GM12878 (cell line): ENCODE measurements at regions not wholly inside any gene's neighbourhood (a gene's known extent, or its start where the extent isn't known, plus 50 kb on each side); places are given as distances from the start of the nearest gene placed in this dataset.

Experiments
- ATAC-seq: fragments of 200-7000 bp; cut with Tn5 transposase; 3 replicates; pipeline ENCODE4 v1.9.1; 2020; ENCODE audit warnings: mild to moderate bottlenecking, moderate library complexity
- BruUV-seq: library from RNA; stranded (reverse); fragments of 400-500 nt; replicated peaks from 2 replicates; lab custom pipeline; 2021; lab: Mats Ljungman, UMichigan
- CTCF ChIA-PET: fragments of 300-600 bp; sonication (Branson Sonifier 250); formaldehyde crosslinking; extraction: SDS; loops from one replicate; lab custom pipeline; 2021; ENCODE audit warnings: inconsistent platforms; lab: Yijun Ruan, JAX
- POLR2A ChIA-PET: fragments of 350-600 bp; formaldehyde crosslinking; extraction: SDS; loops from one replicate; lab custom pipeline; 2021; ENCODE audit warnings: inconsistent platforms; lab: Charles Lee
- RAD21 ChIA-PET: fragments of 300-600 bp; sonication (Branson Sonifier 250); formaldehyde crosslinking; loops from one replicate; lab custom pipeline; 2023; ENCODE audit warnings: antibody characterized with exemption; ENCODE audit not compliant: unreplicated experiment; lab: Charles Lee
- SMC1A ChIA-PET: fragments of 300-600 bp; sonication (Branson Sonifier 250); formaldehyde crosslinking; loops from one replicate; lab custom pipeline; 2023; ENCODE audit not compliant: unreplicated experiment, uncharacterized antibody; lab: Charles Lee
- DNase-seq: peaks from one replicate; pipeline ENCODE4 v3.0.0-alpha.2; 2011; ENCODE audit warnings: low read depth, low spot score
- FAIRE-seq: peaks from 3 replicates; lab custom pipeline; 2011; peaks lifted over from hg19 to GRCh38; lab: Jason Lieb, UNC
- H2AFZ ChIP-seq: 2 replicates; pipeline ENCODE4 v1.6.0; 2011; ENCODE audit warnings: low read depth, low read length, control low read depth; ENCODE audit not compliant: control insufficient read depth
- H3K27ac ChIP-seq: 2 replicates; pipeline ENCODE4 v1.5.1; 2011; ENCODE audit warnings: control low read depth; ENCODE audit not compliant: control insufficient read depth, insufficient read depth
- H3K27me3 ChIP-seq, 2 experiments: replicated peaks in 1 of 2; 2 replicates each; pipeline versions ENCODE4 v1.6.0 to v1.6.1; 2011; ENCODE audit warnings: low read length in 1 of 2; ENCODE audit not compliant: control insufficient read depth in 2 of 2, insufficient read depth in 2 of 2
- H3K36me3 ChIP-seq, 2 experiments: 2 replicates each; pipeline ENCODE4 v1.5.1; 2011; ENCODE audit warnings: low read length in 1 of 2; ENCODE audit not compliant: control insufficient read depth in 2 of 2, insufficient read depth in 2 of 2
- H3K4me1 ChIP-seq: 2 replicates; pipeline ENCODE4 v1.6.1; 2011; ENCODE audit warnings: mild to moderate bottlenecking, low read length, moderate library complexity, mixed read lengths; ENCODE audit not compliant: control insufficient read depth, insufficient read depth
- H3K4me2 ChIP-seq: 2 replicates; pipeline ENCODE4 v1.6.0; 2011; ENCODE audit warnings: control low read depth; ENCODE audit not compliant: control insufficient read depth, insufficient read depth
- H3K4me3 ChIP-seq: fragments of 200-600 bp; sonication (generic); 2 replicates; pipeline ENCODE4 v1.5.1; 2016
- H3K79me2 ChIP-seq: 2 replicates; pipeline ENCODE4 v1.6.0; 2011; ENCODE audit warnings: low read length; ENCODE audit not compliant: control insufficient read depth, insufficient read depth
- H3K9ac ChIP-seq: 2 replicates; pipeline ENCODE4 v1.8.0; 2011; ENCODE audit warnings: low read length, control low read depth, mixed read lengths; ENCODE audit not compliant: control insufficient read depth, insufficient read depth
- H3K9me3 ChIP-seq: replicated peaks from 3 replicates; pipeline ENCODE4 v1.5.1; 2011; ENCODE audit warnings: mild to moderate bottlenecking, low read length; ENCODE audit not compliant: control insufficient read depth, insufficient read depth
- H4K20me1 ChIP-seq: 2 replicates; pipeline ENCODE4 v1.6.0; 2011; ENCODE audit not compliant: control insufficient read depth, insufficient read depth
- BACH1 ChIP-seq: fragments of 450-650 bp; IDR thresholded peaks from 2 replicates; pipeline ENCODE4 v1.6.1; 2017; ENCODE audit warnings: mild to moderate bottlenecking, borderline replicate concordance
- BHLHE40 ChIP-seq, 2 experiments: fragments of 450-650 bp in 1 of 2; IDR thresholded peaks; 2 replicates each; pipeline ENCODE4 v1.6.1; 2011 to 2017; ENCODE audit warnings: low read depth in 2 of 2, borderline replicate concordance in 1 of 2, improper control_type of control experiment in 1 of 2, low read length in 1 of 2, mild to moderate bottlenecking in 1 of 2
- BMI1 ChIP-seq: fragments of 450-650 bp; IDR thresholded peaks from 2 replicates; pipeline ENCODE4 v1.6.1; 2016; ENCODE audit warnings: mild to moderate bottlenecking, moderate library complexity, borderline replicate concordance
- CBX3 ChIP-seq: fragments of 200-600 bp; sonication (generic); IDR thresholded peaks from 2 replicates; pipeline ENCODE4 v1.6.1; 2016; ENCODE audit warnings: low read depth, borderline replicate concordance
- CHD2 ChIP-seq: IDR thresholded peaks from 2 replicates; pipeline ENCODE4 v1.6.1; 2011; ENCODE audit warnings: low read depth, low read length, improper control_type of control experiment, borderline replicate concordance
- CTCF ChIP-seq, 3 experiments: IDR thresholded peaks in 2 of 3; conservative IDR thresholded peaks in 1 of 3; 2 replicates each; pipeline ENCODE4 v1.5.1; 2011; ENCODE audit warnings: low read depth in 3 of 3, low read length in 3 of 3, mild to moderate bottlenecking in 3 of 3, control low read depth in 2 of 3, moderate library complexity in 2 of 3, inconsistent platforms in 1 of 3, mixed read lengths in 1 of 3; ENCODE audit not compliant: control insufficient read depth in 2 of 3, insufficient read depth in 1 of 3; ENCODE audit errors: extremely low read depth in 1 of 3
- E4F1 ChIP-seq: fragments of 450-650 bp; IDR thresholded peaks from 2 replicates; pipeline ENCODE4 v1.6.1; 2018; ENCODE audit warnings: borderline replicate concordance, mild to moderate bottlenecking; ENCODE audit not compliant: partially characterized antibody
- EGR1 ChIP-seq, 2 experiments: IDR thresholded peaks; 1 replicate in 1 of 2; 2 replicates in 1 of 2; pipeline ENCODE4 v1.6.1; 2011 to 2012; ENCODE audit warnings: low read depth in 2 of 2, low read length in 2 of 2, borderline replicate concordance in 1 of 2, mild to moderate bottlenecking in 1 of 2, moderate library complexity in 1 of 2
- ESRRA ChIP-seq: IDR thresholded peaks from 2 replicates; pipeline ENCODE4 v1.6.1; 2012; ENCODE audit warnings: mild to moderate bottlenecking, low read length, improper control_type of control experiment
- NRF1 ChIP-seq: conservative IDR thresholded peaks from 2 replicates; pipeline ENCODE4 v1.6.1; 2011; ENCODE audit warnings: mild to moderate bottlenecking, low read depth, low read length, improper control_type of control experiment
- PKNOX1 ChIP-seq: fragments of 450-650 bp; IDR thresholded peaks from 2 replicates; pipeline ENCODE4 v1.6.1; 2016; ENCODE audit warnings: mild to moderate bottlenecking
- SRF ChIP-seq, 2 experiments: IDR thresholded peaks; 2 replicates each; pipeline ENCODE4 v1.6.1; 2011; ENCODE audit warnings: low read depth in 2 of 2, low read length in 2 of 2, mild to moderate bottlenecking in 1 of 2, moderate library complexity in 1 of 2
- USF2 ChIP-seq: IDR thresholded peaks from 2 replicates; pipeline ENCODE4 v1.6.1; 2011; ENCODE audit warnings: low read depth, low read length, improper control_type of control experiment, borderline replicate concordance
- ZBTB33 ChIP-seq: fragments of 450-650 bp; IDR thresholded peaks from 2 replicates; pipeline ENCODE4 v1.6.1; 2017; ENCODE audit warnings: mild to moderate bottlenecking
- WGBS: methylation state at CpG from one replicate; pipeline ENCODE4 v1.1.6; 2016; ENCODE audit warnings: low lambda C conversion rate; ENCODE audit not compliant: insufficient replicate concordance, insufficient coverage; ENCODE audit errors: missing lambda C conversion rate; 5-methylcytosine and 5-hydroxymethylcytosine counted together
- in situ Hi-C: fragments of 300-500 bp; cut with MboI; formaldehyde crosslinking; loops from 9 replicates; pipeline ENCODE4 v1.14.3; 2018; ENCODE audit warnings: mixed read lengths
- intact Hi-C: fragments of 100-400 bp; cut with micrococcal nuclease; formaldehyde crosslinking; loops from one replicate; pipeline ENCODE4 v1.14.2; 2022; ENCODE audit not compliant: unreplicated experiment

GRCh38 chr1:69506311-69506710 is 61.4 kb upstream of the LRRC7 start (continued):
- TF ChIP-seq BHLHE40 (IDR thresholded peaks at IDR 0.05; ENCODE audit: borderline replicate concordance in 1 of 2, low read depth in 2 of 2, low read length in 1 of 2) (no peak), CBX3 (no peak), EGR1 (IDR thresholded peaks at IDR 0.05; ENCODE audit: borderline replicate concordance in 1 of 2, low read depth in 2 of 2, low read length in 2 of 2) (no peak)
- TF ChIP-seq, all 136 proteins: peak for 0

GRCh38 chr1:69506721-69507120 is 61.0 kb upstream of the LRRC7 start:
- Histone ChIP-seq H3K27me3 (no peaks in the 10 kb centered on the region), H3K9me3 (no peaks in the 10 kb centered on the region), H3K36me3 (no peaks in the 10 kb centered on the region), H3K4me3 (no peak overlapping the region), H4K20me1 (no peaks in the 10 kb centered on the region), H2AFZ (no peak overlapping the region), H3K4me1 (no peaks in the 10 kb centered on the region), H3K27ac (no peak overlapping the region), H3K9ac (no peak overlapping the region), H3K4me2 (no peak overlapping the region), H3K79me2 (no peaks in the 10 kb centered on the region)
- CTCF ChIA-PET: no interaction called here
- BruUV-seq: no TSS peak
- intact Hi-C loops (no loop called here), in situ Hi-C loops (no loop called here)
- ATAC-seq (no peak), DNase-seq (no peak), FAIRE-seq (no peak)
- RAD21 ChIA-PET: no interaction called here
- POLR2A ChIA-PET: no interaction called here
- WGBS: 0% methylated on average over 1 of the region's 1 CpG
- SMC1A ChIA-PET: interaction anchor here (1.4 kb wide), 1 partner anchor 11 kb away, joined by 5 read pairs; no protein-coding TSS in a partner anchor
- TF ChIP-seq BACH1 (no peak), ESRRA (no peak), CHD2 (no peak), CTCF (IDR thresholded peaks at IDR 0.05 in 2 of 3, conservative IDR thresholded peaks at IDR 0.05 in 1 of 3; ENCODE audit: control insufficient read depth in 2 of 3, extremely low read depth in 1 of 3, insufficient read depth in 1 of 3, low read depth in 3 of 3, low read length in 3 of 3) (no peak), BMI1 (no peak), USF2 (no peak), ZBTB33 (no peak), NRF1 (no peak), SRF (IDR thresholded peaks at IDR 0.05; ENCODE audit: low read depth in 2 of 2, low read length in 2 of 2) (no peak), E4F1 (no peak), PKNOX1 (no peak)
